Transverse colon (tissue), 3 donors: ENCODE measurements at regions not wholly inside any gene's neighbourhood (a gene's known extent, or its start where the extent isn't known, plus 50 kb on each side); places are given as distances from the start of the nearest gene placed in this dataset.

ENCODE experiments used
- EP300 ChIP-seq: sonication (generic); formaldehyde crosslinking; IDR thresholded peaks from one replicate; pipeline ENCODE4 v1.6.1; 2017; ENCODE audit warnings: antibody characterized with exemption, low read depth
- POLR2A ChIP-seq: fragments of 450-650 bp; IDR thresholded peaks from one replicate; pipeline ENCODE4 v1.6.1; 2016; ENCODE audit warnings: antibody characterized with exemption, mild to moderate bottlenecking, moderate library complexity
- TF ChIP-seq, protein P1 (sequence below), 5 experiments: fragments of 200-600 bp in 3 of 5; fragments of 450-650 bp in 2 of 5; sonication (generic) in 3 of 5; IDR thresholded peaks; 1 replicate in 2 of 5; 2 replicates in 3 of 5; pipeline ENCODE4 v1.5.1; 2016 to 2017; ENCODE audit warnings: antibody characterized with exemption in 5 of 5, inconsistent platforms in 3 of 5, mild to moderate bottlenecking in 2 of 5, moderate library complexity in 1 of 5

DNA sequence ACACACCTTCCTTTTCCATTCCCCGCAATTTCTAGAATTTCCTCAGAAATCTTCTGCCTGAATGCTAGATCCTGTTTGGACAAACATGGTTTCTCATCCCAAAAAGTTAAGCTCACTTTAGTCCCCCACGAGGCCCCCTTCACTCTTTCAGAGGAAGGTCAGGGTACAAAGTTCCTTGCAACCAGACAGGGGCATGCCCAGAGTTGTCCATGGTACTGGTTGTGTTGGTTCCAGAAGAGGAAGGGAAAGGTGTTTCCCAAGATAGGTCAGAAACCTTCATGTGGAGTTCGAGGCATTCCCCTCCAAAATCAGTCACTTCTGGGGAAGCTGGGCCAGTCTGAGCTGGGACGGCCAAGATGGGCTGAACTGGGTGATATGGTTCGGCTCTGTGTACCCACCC lies 167.6 kb upstream of the MAFB start:
- TF ChIP-seq POLR2A (no peak), EP300 (no peak)
- TF ChIP-seq, protein P1, sequence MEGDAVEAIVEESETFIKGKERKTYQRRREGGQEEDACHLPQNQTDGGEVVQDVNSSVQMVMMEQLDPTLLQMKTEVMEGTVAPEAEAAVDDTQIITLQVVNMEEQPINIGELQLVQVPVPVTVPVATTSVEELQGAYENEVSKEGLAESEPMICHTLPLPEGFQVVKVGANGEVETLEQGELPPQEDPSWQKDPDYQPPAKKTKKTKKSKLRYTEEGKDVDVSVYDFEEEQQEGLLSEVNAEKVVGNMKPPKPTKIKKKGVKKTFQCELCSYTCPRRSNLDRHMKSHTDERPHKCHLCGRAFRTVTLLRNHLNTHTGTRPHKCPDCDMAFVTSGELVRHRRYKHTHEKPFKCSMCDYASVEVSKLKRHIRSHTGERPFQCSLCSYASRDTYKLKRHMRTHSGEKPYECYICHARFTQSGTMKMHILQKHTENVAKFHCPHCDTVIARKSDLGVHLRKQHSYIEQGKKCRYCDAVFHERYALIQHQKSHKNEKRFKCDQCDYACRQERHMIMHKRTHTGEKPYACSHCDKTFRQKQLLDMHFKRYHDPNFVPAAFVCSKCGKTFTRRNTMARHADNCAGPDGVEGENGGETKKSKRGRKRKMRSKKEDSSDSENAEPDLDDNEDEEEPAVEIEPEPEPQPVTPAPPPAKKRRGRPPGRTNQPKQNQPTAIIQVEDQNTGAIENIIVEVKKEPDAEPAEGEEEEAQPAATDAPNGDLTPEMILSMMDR (IDR thresholded peaks at IDR 0.05): no peak
